IMR-90 (cell line): ENCODE measurements at regions not wholly inside any gene's neighbourhood (a gene's known extent, or its start where the extent isn't known, plus 50 kb on each side); places are given as distances from the start of the nearest gene placed in this dataset.

Experiments
- ATAC-seq: fragments of 200-7000 bp; cut with Tn5 transposase; 2 replicates; pipeline ENCODE4 v1.9.1; 2020; ENCODE audit warnings: low read depth, mild to moderate bottlenecking, moderate library complexity
- BruUV-seq: library from RNA; stranded (reverse); fragments of 400-500 nt; replicated peaks from 2 replicates; lab custom pipeline; 2021; lab: Mats Ljungman, UMichigan
- CTCF ChIA-PET: fragments of 300-600 bp; formaldehyde crosslinking; extraction: SDS; loops from one replicate; lab custom pipeline; 2021; ENCODE audit warnings: antibody characterized with exemption; lab: Yijun Ruan, JAX
- POLR2A ChIA-PET: fragments of 300-600 bp; sonication (Branson Sonifier 250); formaldehyde crosslinking; loops from one replicate; lab custom pipeline; 2022; ENCODE audit warnings: antibody characterized with exemption; ENCODE audit not compliant: unreplicated experiment; lab: Charles Lee
- DNase-seq: peaks from one replicate; pipeline ENCODE4 v3.0.0; 2013
- H2AFZ ChIP-seq: replicated peaks from 2 replicates; pipeline ENCODE3; 2013; ENCODE audit warnings: low read length, mild to moderate bottlenecking; ENCODE audit not compliant: poor library complexity
- H2AK5ac ChIP-seq: 2 replicates; pipeline ENCODE4 v1.6.1; 2013; ENCODE audit warnings: low read depth, low read length, inconsistent platforms
- H2AK9ac ChIP-seq: replicated peaks from 2 replicates; pipeline ENCODE3; 2013; ENCODE audit warnings: mild to moderate bottlenecking, low read depth, low read length, moderate library complexity; ENCODE audit not compliant: poor library complexity
- H2BK120ac ChIP-seq: 2 replicates; pipeline ENCODE4 v1.6.1; 2013; ENCODE audit warnings: low read depth, low read length, inconsistent platforms
- H2BK15ac ChIP-seq: 3 replicates; pipeline ENCODE4 v1.6.1; 2013; ENCODE audit warnings: low read depth, low read length, inconsistent platforms
- H2BK20ac ChIP-seq: 2 replicates; pipeline ENCODE4 v1.6.1; 2013; ENCODE audit warnings: low read depth, mild to moderate bottlenecking, inconsistent platforms, low read length, moderate library complexity
- H2BK5ac ChIP-seq: 2 replicates; pipeline ENCODE4 v1.6.1; 2013; ENCODE audit warnings: mild to moderate bottlenecking, low read depth, low read length, inconsistent platforms; ENCODE audit not compliant: poor library complexity, severe bottlenecking
- H3K14ac ChIP-seq: replicated peaks from 2 replicates; pipeline ENCODE4 v1.6.1; 2013; ENCODE audit warnings: low read depth, low read length, inconsistent platforms
- H3K18ac ChIP-seq: 2 replicates; pipeline ENCODE4 v1.6.1; 2013; ENCODE audit warnings: low read depth, low read length, control low read depth
- H3K23ac ChIP-seq: 2 replicates; pipeline ENCODE4 v1.6.1; 2013; ENCODE audit warnings: low read depth, low read length, inconsistent platforms
- H3K27ac ChIP-seq: 2 replicates; pipeline ENCODE4 v1.5.1; 2013; ENCODE audit warnings: mild to moderate bottlenecking, control low read depth, low read length; ENCODE audit not compliant: insufficient read depth
- H3K27me3 ChIP-seq: 2 replicates; pipeline ENCODE4 v1.6.1; 2013; ENCODE audit warnings: low read length; ENCODE audit not compliant: control insufficient read depth, insufficient read depth
- H3K36me3 ChIP-seq: 2 replicates; pipeline ENCODE4 v1.6.1; 2013; ENCODE audit warnings: low read length, mixed read lengths; ENCODE audit not compliant: control insufficient read depth, insufficient read depth
- H3K4ac ChIP-seq: 2 replicates; pipeline ENCODE4 v1.6.1; 2013; ENCODE audit warnings: low read depth, low read length, inconsistent platforms
- H3K4me1 ChIP-seq: 2 replicates; pipeline ENCODE4 v1.6.1; 2013; ENCODE audit warnings: low read length, mixed read lengths; ENCODE audit not compliant: control insufficient read depth, insufficient read depth
- H3K4me2 ChIP-seq: 2 replicates; pipeline ENCODE4 v1.6.1; 2013; ENCODE audit warnings: low read depth, mild to moderate bottlenecking, control low read depth, low read length, moderate library complexity
- H3K4me3 ChIP-seq: 2 replicates; pipeline ENCODE4 v1.5.1; 2013; ENCODE audit warnings: low read depth, mild to moderate bottlenecking, control low read depth, low read length, moderate library complexity; ENCODE audit not compliant: insufficient read depth
- H3K56ac ChIP-seq: 2 replicates; pipeline ENCODE4 v1.6.1; 2013; ENCODE audit warnings: low read length, inconsistent platforms; ENCODE audit not compliant: insufficient read depth; ENCODE audit errors: extremely low read depth
- H3K79me1 ChIP-seq, 2 experiments: 2 replicates each; pipeline ENCODE4 v1.6.1; 2013; ENCODE audit warnings: low read length in 2 of 2, inconsistent platforms in 1 of 2, low read depth in 1 of 2
- H3K9ac ChIP-seq: 2 replicates; pipeline ENCODE4 v1.6.1; 2013; ENCODE audit warnings: low read depth, low read length, control low read depth
- H3K9me1 ChIP-seq: 2 replicates; pipeline ENCODE4 v1.6.1; 2013; ENCODE audit warnings: low read length, inconsistent platforms; ENCODE audit not compliant: insufficient read depth
- H3K9me3 ChIP-seq: 2 replicates; pipeline ENCODE4 v1.6.1; 2013; ENCODE audit warnings: low read length; ENCODE audit not compliant: control insufficient read depth, insufficient read depth
- H4K20me1 ChIP-seq: 2 replicates; pipeline ENCODE4 v1.6.1; 2013; ENCODE audit warnings: low read length, inconsistent platforms; ENCODE audit not compliant: insufficient read depth
- H4K5ac ChIP-seq: 2 replicates; pipeline ENCODE4 v1.6.1; 2013; ENCODE audit warnings: mild to moderate bottlenecking, low read depth, low read length, control low read depth
- H4K8ac ChIP-seq, 2 experiments: 2 replicates each; pipeline ENCODE4 v1.6.1; 2013; ENCODE audit warnings: low read depth in 2 of 2, low read length in 2 of 2, control low read depth in 1 of 2, inconsistent platforms in 1 of 2
- H4K91ac ChIP-seq: 2 replicates; pipeline ENCODE4 v1.6.1; 2013; ENCODE audit warnings: low read depth, low read length, inconsistent platforms; ENCODE audit not compliant: insufficient read depth
- BHLHE40 ChIP-seq: fragments of 150-350 bp; IDR thresholded peaks from 2 replicates; pipeline ENCODE4 v1.6.1; 2016; ENCODE audit warnings: mild to moderate bottlenecking, low read depth, low read length
- CEBPB ChIP-seq: IDR thresholded peaks from 2 replicates; pipeline ENCODE4 v1.6.1; 2012; ENCODE audit warnings: low read depth, low read length, improper control_type of control experiment
- CHD1 ChIP-seq: IDR thresholded peaks from 2 replicates; pipeline ENCODE4 v1.6.1; 2012; ENCODE audit warnings: low read depth, low read length, improper control_type of control experiment
- CTCF ChIP-seq: conservative IDR thresholded peaks from 2 replicates; pipeline ENCODE4 v1.5.1; 2012; ENCODE audit warnings: mild to moderate bottlenecking, low read depth, low read length, improper control_type of control experiment
- FOS ChIP-seq: fragments of 150-350 bp; IDR thresholded peaks from 2 replicates; pipeline ENCODE4 v1.6.1; 2016; ENCODE audit warnings: low read depth, low read length
- MAFK ChIP-seq: IDR thresholded peaks from 2 replicates; pipeline ENCODE4 v1.6.1; 2012; ENCODE audit warnings: low read depth, low read length, improper control_type of control experiment
- MAZ ChIP-seq: IDR thresholded peaks from 2 replicates; pipeline ENCODE4 v1.6.1; 2012; ENCODE audit warnings: low read depth, mild to moderate bottlenecking, low read length, improper control_type of control experiment, moderate library complexity, borderline replicate concordance
- MXI1 ChIP-seq: IDR thresholded peaks from 2 replicates; pipeline ENCODE4 v1.6.1; 2012; ENCODE audit warnings: low read depth, mild to moderate bottlenecking, low read length, moderate library complexity, borderline replicate concordance
- RAD21 ChIP-seq: IDR thresholded peaks from 2 replicates; pipeline ENCODE4 v1.6.1; 2012; ENCODE audit warnings: low read length, improper control_type of control experiment
- RCOR1 ChIP-seq: IDR thresholded peaks from 2 replicates; pipeline ENCODE4 v1.6.1; 2012; ENCODE audit warnings: mild to moderate bottlenecking, low read length, improper control_type of control experiment; ENCODE audit not compliant: insufficient replicate concordance
- SMC3 ChIP-seq: fragments of 150-350 bp; IDR thresholded peaks from 2 replicates; pipeline ENCODE4 v1.6.1; 2016; ENCODE audit warnings: low read depth, mild to moderate bottlenecking, antibody characterized with exemption, low read length, moderate library complexity
- WGBS, 2 experiments: methylation state at CpG; one replicate each; pipeline versions ENCODE4 v1.1.5 to v1.1.7; 2013; ENCODE audit warnings: missing lambda C conversion rate in 2 of 2; ENCODE audit not compliant: insufficient read length in 1 of 2; ENCODE audit errors: extremely low coverage in 2 of 2; 5-methylcytosine and 5-hydroxymethylcytosine counted together
- dilution Hi-C: fragments of 300-500 bp; cut with HindIII; formaldehyde crosslinking; loops from one replicate; pipeline ENCODE4 v1.14.3; 2018; ENCODE audit warnings: low sequenced_read_pairs; ENCODE audit not compliant: unreplicated experiment
- in situ Hi-C: fragments of 300-500 bp; cut with MboI; formaldehyde crosslinking; loops from 3 replicates; pipeline ENCODE4 v1.14.3; 2019; ENCODE audit warnings: low sequenced_read_pairs, inconsistent platforms, mixed read lengths
- intact Hi-C: fragments of 100-400 bp; cut with micrococcal nuclease; formaldehyde crosslinking; loops from 2 replicates; pipeline ENCODE4 v1.10.0; 2022
- TF ChIP-seq, protein P1 (sequence below): fragments of 150-350 bp; IDR thresholded peaks from 2 replicates; pipeline ENCODE4 v1.6.1; 2016; ENCODE audit warnings: low read depth, mild to moderate bottlenecking, low read length, moderate library complexity, borderline replicate concordance

- no peaks in the 10 kb centered on the region for H3K9me1 ChIP-seq
- no peak overlapping the region for H4K91ac ChIP-seq
- H2AFZ ChIP-seq: no peak overlapping the region
- no peak overlapping the region for H4K8ac ChIP-seq
- H3K36me3 ChIP-seq: no peaks in the 10 kb centered on the region
- no peak overlapping the region for H3K4me2 ChIP-seq
- ATAC-seq (peak; percentile 65), DNase-seq (peak; percentile 63)
- ChIA-PET CTCF (interaction anchor here (0.6 to 4.9 kb wide), 6 partner anchors 14 to 324 kb away, joined by 3 to 35 read pairs (median 4); no protein-coding TSS in a partner anchor), POLR2A (no interaction called here)
- H3K18ac ChIP-seq: no peak overlapping the region
- no peaks in the 10 kb centered on the region; the same call in 1 of the 2 replicates for H3K27me3 ChIP-seq
- no CpG with 5 or more reads among the region's 1 CpG for WGBS, 2 experiments
- peaks cover 3% of the 10 kb centered on the region; the same call in 1 of the 2 replicates for H3K4me1 ChIP-seq
- H3K23ac ChIP-seq: no peak overlapping the region
- no TSS peak for BruUV-seq
- H4K5ac ChIP-seq: no peak overlapping the region
- no peak overlapping the region for H3K14ac ChIP-seq
- H3K9ac ChIP-seq: no peak overlapping the region
- no peak overlapping the region for H3K27ac ChIP-seq
- no peaks in the 10 kb centered on the region for H4K20me1 ChIP-seq
- H2BK120ac ChIP-seq: no peak overlapping the region
- in situ Hi-C loops: loop anchor here (5.0 to 25.0 kb wide), 3 partner anchors 203 to 807 kb away; no protein-coding TSS in a partner anchor
- H2AK9ac ChIP-seq: no peak overlapping the region
- H3K9me3 ChIP-seq: no peaks in the 10 kb centered on the region
- H3K56ac ChIP-seq: no peak overlapping the region
- H3K4me3 ChIP-seq: no peak overlapping the region
- dilution Hi-C loops: no loop called here
- no peaks in the 10 kb centered on the region for H3K79me1 ChIP-seq
- no peak overlapping the region for H2BK5ac ChIP-seq
- no peak for TF ChIP-seq MAZ
- TF ChIP-seq CHD1: no peak
- TF ChIP-seq BHLHE40: no peak
- peak; percentile 70 for TF ChIP-seq RAD21
- peak; percentile 72 for TF ChIP-seq CTCF
- no peak for TF ChIP-seq MXI1
- TF ChIP-seq MAFK: no peak
- TF ChIP-seq CEBPB: no peak
- TF ChIP-seq, protein P1, sequence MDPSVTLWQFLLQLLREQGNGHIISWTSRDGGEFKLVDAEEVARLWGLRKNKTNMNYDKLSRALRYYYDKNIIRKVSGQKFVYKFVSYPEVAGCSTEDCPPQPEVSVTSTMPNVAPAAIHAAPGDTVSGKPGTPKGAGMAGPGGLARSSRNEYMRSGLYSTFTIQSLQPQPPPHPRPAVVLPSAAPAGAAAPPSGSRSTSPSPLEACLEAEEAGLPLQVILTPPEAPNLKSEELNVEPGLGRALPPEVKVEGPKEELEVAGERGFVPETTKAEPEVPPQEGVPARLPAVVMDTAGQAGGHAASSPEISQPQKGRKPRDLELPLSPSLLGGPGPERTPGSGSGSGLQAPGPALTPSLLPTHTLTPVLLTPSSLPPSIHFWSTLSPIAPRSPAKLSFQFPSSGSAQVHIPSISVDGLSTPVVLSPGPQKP: no peak
- peak; percentile 77 for TF ChIP-seq SMC3
- TF ChIP-seq RCOR1: no peak
- TF ChIP-seq FOS: no peak
- H3K4ac ChIP-seq: no peak overlapping the region
- intact Hi-C loops: loop anchor here (1.0 to 5.0 kb wide), 4 partner anchors 128 to 518 kb away; no protein-coding TSS in a partner anchor
- H2BK15ac ChIP-seq: no peak overlapping the region
- no peak overlapping the region for H2AK5ac ChIP-seq
- no peak overlapping the region for H2BK20ac ChIP-seq
Observed at GRCh38 chr10:60444494-60445064, 54.9 kb upstream of the ANK3 start.
